ENCODE measurements at regions not wholly inside any gene's neighbourhood (a gene's known extent, or its start where the extent isn't known, plus 50 kb on each side); places are given as distances from the start of the nearest gene placed in this dataset.

- TF ChIP-seq TAF7 (optimal IDR thresholded peaks at IDR 0.05; ENCODE audit: borderline replicate concordance, low read depth, low read length) (no peak), EGR1 (IDR thresholded peaks at IDR 0.05; ENCODE audit: borderline replicate concordance, low read depth, low read length) (no peak)
Observed at GRCh38 chr13:75076476-75076875, 405.5 kb downstream of the TBC1D4 start.
